ENCODE measurements at regions not wholly inside any gene's neighbourhood (a gene's known extent, or its start where the extent isn't known, plus 50 kb on each side); places are given as distances from the start of the nearest gene placed in this dataset.
"Not testable (repeated sequence)": the region's sequence is repeated elsewhere in the genome, so short reads cannot be mapped to it uniquely, and the experiment has no call there.

GRCh38 chr1:148341729-148342128 is 141.4 kb downstream of the PPIAL4G start:
- TF ChIP-seq HNRNPLL (IDR thresholded peaks at IDR 0.05; ENCODE audit: low read depth, low read length, poor library complexity, severe bottlenecking); ZNF23 (CRISPR knock-in tag; IDR thresholded peaks at IDR 0.05); ZFX (CRISPR knock-in tag; IDR thresholded peaks at IDR 0.05); IRF2 (CRISPR knock-in tag; IDR thresholded peaks at IDR 0.05); ZNF398 (CRISPR knock-in tag; IDR thresholded peaks at IDR 0.05); FOXP1 (CRISPR knock-in tag; IDR thresholded peaks at IDR 0.05); ZNF699 (CRISPR knock-in tag; IDR thresholded peaks at IDR 0.05; ENCODE audit: insufficient replicate concordance); MTA1 (IDR thresholded peaks at IDR 0.05; ENCODE audit: borderline replicate concordance); ZNF324 (CRISPR knock-in tag; IDR thresholded peaks at IDR 0.05); PTBP1 (IDR thresholded peaks at IDR 0.05; ENCODE audit: low read depth, low read length): not testable (repeated sequence)
- TF ChIP-seq, protein P1, sequence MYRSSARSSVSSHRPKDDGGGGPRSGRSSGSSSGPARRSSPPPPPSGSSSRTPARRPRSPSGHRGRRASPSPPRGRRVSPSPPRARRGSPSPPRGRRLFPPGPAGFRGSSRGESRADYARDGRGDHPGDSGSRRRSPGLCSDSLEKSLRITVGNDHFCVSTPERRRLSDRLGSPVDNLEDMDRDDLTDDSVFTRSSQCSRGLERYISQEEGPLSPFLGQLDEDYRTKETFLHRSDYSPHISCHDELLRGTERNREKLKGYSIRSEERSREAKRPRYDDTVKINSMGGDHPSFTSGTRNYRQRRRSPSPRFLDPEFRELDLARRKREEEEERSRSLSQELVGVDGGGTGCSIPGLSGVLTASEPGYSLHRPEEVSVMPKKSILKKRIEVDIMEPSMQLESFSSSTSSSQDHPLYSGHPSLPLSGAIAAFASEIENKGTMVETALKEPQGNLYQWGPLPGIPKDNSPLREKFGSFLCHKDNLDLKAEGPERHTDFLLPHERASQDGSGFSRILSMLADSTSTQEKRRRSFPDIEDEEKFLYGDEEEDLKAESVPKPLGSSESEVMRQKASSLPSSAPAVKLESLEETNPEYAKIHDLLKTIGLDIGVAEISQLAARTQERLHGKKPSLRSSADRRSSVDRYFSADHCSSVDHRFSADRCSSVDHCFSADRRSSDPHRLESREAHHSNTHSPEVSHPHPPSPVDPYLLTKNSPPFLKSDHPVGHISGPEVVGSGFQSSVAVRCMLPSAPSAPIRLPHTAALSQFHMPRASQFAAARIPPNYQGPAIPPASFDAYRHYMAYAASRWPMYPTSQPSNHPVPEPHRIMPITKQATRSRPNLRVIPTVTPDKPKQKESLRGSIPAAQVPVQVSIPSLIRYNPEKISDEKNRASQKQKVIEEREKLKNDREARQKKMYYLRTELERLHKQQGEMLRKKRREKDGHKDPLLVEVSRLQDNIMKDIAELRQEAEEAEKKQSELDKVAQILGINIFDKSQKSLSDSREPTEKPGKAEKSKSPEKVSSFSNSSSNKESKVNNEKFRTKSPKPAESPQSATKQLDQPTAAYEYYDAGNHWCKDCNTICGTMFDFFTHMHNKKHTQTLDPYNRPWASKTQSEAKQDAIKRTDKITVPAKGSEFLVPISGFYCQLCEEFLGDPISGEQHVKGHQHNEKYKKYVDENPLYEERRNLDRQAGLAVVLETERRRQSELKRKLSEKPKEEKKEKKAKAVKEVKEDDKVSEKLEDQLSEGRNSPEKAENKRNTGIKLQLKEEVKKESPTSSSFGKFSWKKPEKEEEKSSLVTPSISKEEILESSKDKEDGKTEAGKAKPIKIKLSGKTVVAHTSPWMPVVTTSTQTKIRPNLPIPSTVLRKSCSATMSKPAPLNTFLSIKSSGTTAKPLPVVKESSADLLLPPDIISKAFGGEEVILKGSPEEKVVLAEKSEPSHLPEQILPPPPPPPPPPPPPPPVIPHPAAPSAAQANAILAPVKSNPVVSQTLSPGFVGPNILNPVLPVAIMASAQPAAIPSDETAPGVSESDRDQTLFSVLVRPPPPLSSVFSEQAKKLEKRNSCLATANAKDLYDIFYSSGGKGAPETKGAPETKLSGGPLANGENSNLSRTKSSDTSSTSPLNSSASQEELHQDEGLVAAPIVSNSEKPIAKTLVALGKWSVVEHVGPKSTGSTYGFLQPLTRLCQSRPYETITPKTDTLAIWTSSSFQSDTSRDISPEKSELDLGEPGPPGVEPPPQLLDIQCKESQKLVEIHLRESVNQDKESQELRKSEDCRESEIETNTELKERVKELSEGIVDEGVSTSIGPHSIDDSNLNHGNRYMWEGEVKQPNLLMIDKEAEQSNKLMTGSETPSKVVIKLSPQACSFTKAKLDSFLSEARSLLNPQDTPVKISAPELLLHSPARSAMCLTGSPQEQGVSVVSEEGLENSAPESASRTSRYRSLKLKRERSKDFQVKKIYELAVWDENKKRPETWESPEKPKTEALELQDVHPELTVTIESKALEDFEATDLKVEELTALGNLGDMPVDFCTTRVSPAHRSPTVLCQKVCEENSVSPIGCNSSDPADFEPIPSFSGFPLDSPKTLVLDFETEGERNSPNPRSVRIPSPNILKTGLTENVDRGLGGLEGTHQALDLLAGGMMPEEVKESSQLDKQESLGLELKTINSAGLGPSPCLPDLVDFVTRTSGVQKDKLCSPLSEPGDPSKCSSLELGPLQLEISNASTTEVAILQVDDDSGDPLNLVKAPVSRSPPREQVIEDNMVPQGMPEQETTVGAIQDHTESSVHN (IDR thresholded peaks at IDR 0.05; ENCODE audit: borderline replicate concordance in 1 of 2, low read depth in 1 of 2): not testable (repeated sequence)
- TF ChIP-seq, protein P2, sequence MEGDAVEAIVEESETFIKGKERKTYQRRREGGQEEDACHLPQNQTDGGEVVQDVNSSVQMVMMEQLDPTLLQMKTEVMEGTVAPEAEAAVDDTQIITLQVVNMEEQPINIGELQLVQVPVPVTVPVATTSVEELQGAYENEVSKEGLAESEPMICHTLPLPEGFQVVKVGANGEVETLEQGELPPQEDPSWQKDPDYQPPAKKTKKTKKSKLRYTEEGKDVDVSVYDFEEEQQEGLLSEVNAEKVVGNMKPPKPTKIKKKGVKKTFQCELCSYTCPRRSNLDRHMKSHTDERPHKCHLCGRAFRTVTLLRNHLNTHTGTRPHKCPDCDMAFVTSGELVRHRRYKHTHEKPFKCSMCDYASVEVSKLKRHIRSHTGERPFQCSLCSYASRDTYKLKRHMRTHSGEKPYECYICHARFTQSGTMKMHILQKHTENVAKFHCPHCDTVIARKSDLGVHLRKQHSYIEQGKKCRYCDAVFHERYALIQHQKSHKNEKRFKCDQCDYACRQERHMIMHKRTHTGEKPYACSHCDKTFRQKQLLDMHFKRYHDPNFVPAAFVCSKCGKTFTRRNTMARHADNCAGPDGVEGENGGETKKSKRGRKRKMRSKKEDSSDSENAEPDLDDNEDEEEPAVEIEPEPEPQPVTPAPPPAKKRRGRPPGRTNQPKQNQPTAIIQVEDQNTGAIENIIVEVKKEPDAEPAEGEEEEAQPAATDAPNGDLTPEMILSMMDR (IDR thresholded peaks at IDR 0.05 in 2 of 3, conservative IDR thresholded peaks at IDR 0.05 in 1 of 3; ENCODE audit: insufficient read depth in 2 of 3, low read depth in 1 of 3, low read length in 3 of 3): not testable (repeated sequence)

Data from K562 (cell line).